NCI-H526 treated with DMSO at 0.1 percent for 48 hours (cell line): ENCODE measurements at regions not wholly inside any gene's neighbourhood (a gene's known extent, or its start where the extent isn't known, plus 50 kb on each side); places are given as distances from the start of the nearest gene placed in this dataset.

Source experiments
- DNase-seq: peaks from one replicate; lab custom pipeline; 2025; lab: John Stamatoyannopoulos, UW

GRCh38 chr1:36743286-36744005, 260.7 kb upstream of the CSF3R start:
- DNase-seq = no peak

DNA sequence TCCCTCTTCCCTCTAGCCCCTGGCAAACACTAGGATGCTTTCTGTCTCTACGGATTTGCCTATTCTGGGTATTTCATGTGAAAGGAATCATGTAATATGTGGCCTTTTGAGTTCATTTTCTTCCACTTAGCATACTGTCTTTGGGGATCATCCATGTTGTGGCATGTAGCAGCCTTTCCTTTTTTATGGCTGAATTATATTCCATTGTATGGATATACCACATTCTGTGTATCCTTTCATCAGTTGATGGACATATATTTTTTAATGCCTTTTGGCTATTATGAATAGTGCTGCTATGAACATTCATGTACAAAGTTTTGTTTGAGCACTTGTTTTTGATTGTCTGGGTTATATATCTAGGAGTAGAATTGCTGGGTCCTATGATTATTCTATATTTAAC, 258.4 kb upstream of the CSF3R start:
- no peak for DNase-seq

DNA sequence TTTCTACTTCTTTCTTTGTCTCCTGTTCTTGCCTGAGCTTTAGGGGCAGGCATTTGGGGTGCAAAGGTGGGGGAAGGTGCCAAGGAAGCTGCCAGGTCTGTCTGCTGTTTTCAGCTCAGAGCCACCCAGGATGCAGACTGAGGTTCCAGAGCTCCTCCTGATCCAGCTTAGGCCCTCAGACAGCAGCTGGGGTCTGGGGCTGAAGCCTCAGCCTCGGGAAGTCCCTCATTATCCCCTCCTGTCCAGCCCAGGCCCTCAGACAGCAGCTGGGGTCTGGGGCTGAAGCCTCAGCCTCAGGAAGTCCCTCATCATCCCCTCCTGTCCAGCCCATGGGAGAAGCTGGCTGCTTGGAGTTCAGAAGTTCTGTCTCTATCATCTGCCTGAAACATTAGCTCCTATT, 257.7 kb upstream of the CSF3R start:
- no peak for DNase-seq

GRCh38 chr1:36739703-36740289, 257.1 kb upstream of the CSF3R start:
- no peak for DNase-seq

GRCh38 chr1:36738245-36738644, 255.5 kb upstream of the CSF3R start:
- DNase-seq = no peak

- no peak for DNase-seq
Observed at GRCh38 chr1:36737767-36738166, 255.1 kb upstream of the CSF3R start.

GRCh38 chr1:36737038-36737555, 254.4 kb upstream of the CSF3R start:
- DNase-seq = no peak

DNA sequence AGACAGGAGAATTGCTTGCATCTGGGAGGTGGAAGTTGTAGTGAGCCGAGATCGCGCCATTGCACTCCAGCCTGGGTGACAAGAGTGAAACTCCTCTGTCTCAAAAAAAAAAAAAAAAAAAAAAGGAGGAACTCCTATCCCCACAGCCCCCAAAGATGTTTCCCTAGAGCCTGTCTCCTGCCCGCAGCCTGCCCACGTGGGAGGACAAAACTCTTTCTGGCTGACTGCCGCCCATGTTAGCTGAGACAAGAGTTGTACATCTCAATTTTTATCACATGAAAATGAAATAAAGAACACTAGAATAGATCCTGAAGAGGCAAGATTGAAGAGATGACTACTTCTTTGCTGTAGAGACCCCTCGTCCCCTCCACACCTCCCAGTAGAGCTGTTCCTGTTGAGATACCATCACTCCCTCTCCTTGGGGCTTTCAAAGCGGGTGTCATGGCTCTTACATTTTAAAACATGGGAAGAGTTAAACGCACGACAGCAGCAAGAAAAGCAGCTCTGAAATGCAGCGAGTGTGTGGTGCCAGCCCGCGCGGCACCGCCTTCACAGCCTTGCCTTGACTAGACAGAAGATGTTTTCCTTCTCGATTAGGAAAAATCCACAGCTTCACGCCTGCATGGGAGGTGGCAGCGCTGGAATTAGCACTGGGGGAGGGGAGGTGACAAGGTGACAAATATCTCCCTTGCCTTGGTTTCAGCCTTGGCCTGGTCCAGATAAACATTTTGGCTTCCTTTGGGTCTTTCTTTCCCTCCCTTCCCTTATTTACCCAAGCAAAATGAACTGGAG, 253.4 kb upstream of the CSF3R start:
- no peak for DNase-seq

DNA sequence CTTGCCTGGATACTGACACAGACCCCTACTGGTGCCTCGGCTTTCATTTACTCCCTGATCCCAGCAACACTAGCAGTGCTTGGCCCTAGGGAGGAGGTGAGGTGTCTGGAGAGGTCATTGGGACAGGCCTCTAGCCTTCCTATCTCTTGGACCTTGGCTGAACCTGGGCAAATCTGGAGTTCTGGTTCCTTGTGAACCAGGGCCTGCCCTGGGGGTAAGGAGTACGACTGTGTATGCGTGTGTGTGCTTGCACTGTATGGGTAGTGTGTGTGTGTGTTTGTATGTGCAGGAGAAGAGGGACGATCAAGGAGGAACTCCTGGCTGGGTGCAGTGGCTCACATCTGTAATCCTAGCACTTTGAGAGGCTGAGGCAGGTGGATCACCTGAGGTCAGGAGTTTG, 252.7 kb upstream of the CSF3R start:
- DNase-seq = no peak

- no peak for DNase-seq
Observed at GRCh38 chr1:36734356-36734755, 251.6 kb upstream of the CSF3R start.

DNA sequence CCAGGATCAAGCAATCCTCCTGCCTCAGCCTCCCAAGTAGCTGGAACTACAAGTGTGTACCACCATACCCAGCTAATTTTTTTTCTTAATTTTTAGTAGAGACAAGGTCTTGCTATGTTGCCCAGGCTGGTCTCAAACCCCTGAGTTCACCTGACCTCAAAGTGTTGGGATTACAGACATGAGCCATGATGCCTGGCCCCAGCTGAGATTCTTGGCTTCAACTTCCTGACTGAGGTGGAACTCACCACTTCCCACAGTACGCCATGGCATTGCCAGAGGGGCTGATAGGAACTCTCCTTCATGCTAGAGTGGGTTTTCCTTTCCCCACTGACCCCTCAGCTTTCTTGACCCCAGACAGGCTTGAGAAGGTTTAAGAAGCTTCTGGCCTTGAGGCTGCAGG, 251.0 kb upstream of the CSF3R start:
- no peak for DNase-seq

- DNase-seq = no peak
Observed at GRCh38 chr1:36732015-36732356, 249.3 kb upstream of the CSF3R start.

- DNase-seq = peak; percentile 11
Observed at GRCh38 chr1:36731226-36732014, 248.7 kb upstream of the CSF3R start.

DNA sequence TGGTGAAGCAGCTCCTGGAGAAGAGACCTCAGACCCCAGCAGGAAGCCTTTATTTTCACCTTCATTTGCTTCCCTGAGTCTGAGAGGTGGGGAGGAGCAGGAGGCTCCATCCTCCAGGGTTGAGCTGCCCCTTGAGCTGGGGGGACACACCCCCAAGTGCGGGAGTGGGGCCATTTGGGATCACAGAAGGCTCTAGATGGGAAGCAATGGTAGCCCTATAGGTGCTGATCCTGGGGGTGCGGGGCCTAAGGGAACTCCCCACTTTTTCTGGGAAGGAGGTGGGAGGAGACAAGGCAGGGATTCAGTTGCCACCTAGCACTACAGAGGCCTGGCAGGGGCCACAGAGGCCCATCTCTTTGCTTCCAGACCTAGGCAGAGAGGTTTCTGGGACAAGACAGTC, 247.9 kb upstream of the CSF3R start:
- DNase-seq = no peak

DNA sequence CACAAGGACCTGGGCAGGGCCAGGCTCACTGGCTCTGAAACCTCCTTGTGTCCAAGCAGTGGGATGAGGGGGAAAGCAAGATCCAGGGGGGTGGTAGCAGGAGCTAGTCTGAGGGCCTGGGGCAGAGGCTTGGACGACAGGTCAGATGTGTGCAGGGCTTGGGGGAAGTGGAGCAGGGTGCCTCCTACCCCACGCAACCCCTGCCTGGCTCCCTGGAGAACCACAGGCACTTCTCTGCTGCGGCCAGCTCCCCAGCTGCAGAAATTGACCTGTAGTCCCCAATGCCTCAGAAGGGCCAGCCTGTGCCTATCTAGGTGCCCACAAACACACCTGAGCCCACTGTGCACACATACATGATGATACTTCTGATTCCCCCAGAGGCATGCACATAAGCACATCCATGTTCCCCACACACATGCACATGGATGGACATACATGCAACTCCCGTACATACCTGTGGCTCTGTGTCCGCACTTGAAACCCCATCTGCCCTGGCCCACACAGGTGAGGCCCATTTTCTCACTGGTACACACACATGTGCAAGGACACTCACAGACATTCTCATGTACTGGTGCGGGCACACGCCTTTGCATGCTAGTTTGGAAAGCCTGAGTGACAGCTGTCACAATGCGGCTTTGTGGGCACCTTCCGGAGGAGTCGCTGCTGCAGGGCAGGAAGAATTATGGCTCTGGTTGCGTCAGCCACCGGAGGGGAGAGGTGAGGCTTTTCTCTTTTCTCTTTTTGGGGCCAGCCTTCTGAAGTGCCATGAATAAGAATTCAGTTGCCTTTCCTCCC, 247.2 kb upstream of the CSF3R start:
- no peak for DNase-seq

- DNase-seq = no peak
Observed at GRCh38 chr1:36729289-36729688, 246.6 kb upstream of the CSF3R start.

DNA sequence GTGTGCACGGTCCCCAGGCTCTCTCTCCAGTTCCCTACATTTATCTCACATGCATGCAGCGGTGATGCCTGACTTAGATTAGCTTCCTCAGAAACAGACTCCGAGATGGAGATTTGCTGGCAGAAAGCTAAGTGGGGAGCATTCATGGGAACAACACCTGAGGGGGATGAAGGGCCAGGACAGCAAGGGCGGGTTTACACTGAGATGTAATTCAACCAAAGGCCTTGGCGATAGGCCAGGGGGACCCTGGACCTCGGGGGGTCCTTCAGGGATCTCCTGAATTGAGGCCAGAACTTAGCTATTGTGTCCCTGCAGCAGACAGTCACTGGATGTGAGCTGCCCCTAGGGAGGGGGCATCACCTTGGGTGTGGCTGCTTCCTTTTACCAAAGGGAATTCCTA, 246.1 kb upstream of the CSF3R start:
- DNase-seq = no peak

- DNase-seq = no peak
Observed at GRCh38 chr1:36728051-36728450, 245.3 kb upstream of the CSF3R start.

- DNase-seq = no peak
Observed at GRCh38 chr1:36725151-36725550, 242.4 kb upstream of the CSF3R start.

- DNase-seq = no peak
Observed at GRCh38 chr1:36723813-36724212, 241.1 kb upstream of the CSF3R start.

GRCh38 chr1:36722871-36723270, 240.2 kb upstream of the CSF3R start:
- DNase-seq = no peak

DNA sequence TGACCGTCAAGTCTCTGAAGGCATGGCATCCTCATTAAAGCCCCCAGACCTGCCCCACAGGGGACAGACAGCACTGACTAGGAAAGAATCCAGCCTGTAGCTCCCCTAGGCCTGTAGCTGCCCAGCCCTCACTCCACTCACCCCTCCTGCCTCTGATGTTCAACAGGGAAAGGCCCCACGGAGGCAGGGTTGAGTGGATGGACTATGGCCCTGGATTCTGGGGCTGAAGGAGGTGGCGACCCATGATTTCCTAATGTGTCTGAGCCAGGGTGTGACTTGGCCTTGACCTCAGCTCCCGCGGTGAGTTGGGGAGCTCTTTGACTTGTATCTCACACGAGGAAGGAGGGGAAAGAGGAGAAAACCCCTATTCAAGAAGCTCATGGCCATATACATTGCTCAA, 238.5 kb upstream of the CSF3R start:
- DNase-seq = no peak
